ENCODE measurements at regions not wholly inside any gene's neighbourhood (a gene's known extent, or its start where the extent isn't known, plus 50 kb on each side); places are given as distances from the start of the nearest gene placed in this dataset.

DNA sequence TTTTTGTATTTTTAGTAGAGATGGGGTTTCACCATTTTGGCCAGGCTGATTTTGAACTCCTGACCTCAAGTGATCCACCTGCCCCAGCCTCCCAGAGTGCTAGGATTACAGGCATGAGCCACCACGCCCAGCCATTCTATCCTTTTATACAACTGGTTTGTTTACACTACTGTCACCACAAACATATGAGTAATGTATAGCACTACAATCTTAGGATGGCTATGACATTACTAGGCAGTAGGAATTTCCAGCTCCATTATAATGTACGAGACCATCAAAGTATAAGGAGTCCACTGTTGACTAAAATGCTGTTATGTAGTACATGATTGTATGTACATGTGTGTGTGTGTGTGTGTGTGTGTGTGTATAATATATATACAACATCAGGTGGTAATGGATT, 1126.1 kb upstream of the LRRN3 start:
- intact Hi-C loops (cut with DNase I) = no loop called here
- WGBS, 2 donors = 59 to 79% methylated on average over 2 of the region's 2 CpGs
- Histone ChIP-seq H3K36me3 (replicated peaks in 1 of 2; ENCODE audit: insufficient read depth in 1 of 2, low read depth in 2 of 2) (no peaks in the 10 kb centered on the region), H3K9me3 (no peaks in the 10 kb centered on the region), H3K27me3 (no peaks in the 10 kb centered on the region), H3K4me1 (no peaks in the 10 kb centered on the region), H3K4me3 (no peak overlapping the region), H3K27ac (no peak overlapping the region)
- TF ChIP-seq, protein P1, sequence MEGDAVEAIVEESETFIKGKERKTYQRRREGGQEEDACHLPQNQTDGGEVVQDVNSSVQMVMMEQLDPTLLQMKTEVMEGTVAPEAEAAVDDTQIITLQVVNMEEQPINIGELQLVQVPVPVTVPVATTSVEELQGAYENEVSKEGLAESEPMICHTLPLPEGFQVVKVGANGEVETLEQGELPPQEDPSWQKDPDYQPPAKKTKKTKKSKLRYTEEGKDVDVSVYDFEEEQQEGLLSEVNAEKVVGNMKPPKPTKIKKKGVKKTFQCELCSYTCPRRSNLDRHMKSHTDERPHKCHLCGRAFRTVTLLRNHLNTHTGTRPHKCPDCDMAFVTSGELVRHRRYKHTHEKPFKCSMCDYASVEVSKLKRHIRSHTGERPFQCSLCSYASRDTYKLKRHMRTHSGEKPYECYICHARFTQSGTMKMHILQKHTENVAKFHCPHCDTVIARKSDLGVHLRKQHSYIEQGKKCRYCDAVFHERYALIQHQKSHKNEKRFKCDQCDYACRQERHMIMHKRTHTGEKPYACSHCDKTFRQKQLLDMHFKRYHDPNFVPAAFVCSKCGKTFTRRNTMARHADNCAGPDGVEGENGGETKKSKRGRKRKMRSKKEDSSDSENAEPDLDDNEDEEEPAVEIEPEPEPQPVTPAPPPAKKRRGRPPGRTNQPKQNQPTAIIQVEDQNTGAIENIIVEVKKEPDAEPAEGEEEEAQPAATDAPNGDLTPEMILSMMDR (IDR thresholded peaks at IDR 0.05) = no peak
- no peak for TF ChIP-seq POLR2A (IDR thresholded peaks at IDR 0.05)
- DNase-seq (no peak), ATAC-seq (no peak)

DNA sequence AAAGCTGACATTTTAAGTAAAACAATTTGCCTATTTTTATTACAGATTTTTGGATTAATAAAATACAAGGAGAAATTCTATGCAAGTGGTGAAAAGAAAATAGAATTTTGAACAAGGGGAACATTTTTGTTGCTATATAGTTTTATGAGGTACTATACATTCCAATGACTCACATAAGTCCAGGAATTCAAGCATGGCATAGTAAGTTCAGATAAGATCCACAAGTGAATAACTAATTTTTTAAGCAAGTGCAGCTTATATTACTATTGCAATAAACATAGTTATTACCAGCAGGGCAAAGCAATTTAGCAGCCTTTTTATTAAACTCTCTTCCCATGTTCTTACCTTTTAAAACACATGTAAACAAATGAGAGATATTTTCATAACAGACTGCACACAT, 1123.5 kb upstream of the LRRN3 start:
- no peaks in the 10 kb centered on the region for H3K27me3 ChIP-seq
- ATAC-seq (no peak), DNase-seq (no peak)

DNA sequence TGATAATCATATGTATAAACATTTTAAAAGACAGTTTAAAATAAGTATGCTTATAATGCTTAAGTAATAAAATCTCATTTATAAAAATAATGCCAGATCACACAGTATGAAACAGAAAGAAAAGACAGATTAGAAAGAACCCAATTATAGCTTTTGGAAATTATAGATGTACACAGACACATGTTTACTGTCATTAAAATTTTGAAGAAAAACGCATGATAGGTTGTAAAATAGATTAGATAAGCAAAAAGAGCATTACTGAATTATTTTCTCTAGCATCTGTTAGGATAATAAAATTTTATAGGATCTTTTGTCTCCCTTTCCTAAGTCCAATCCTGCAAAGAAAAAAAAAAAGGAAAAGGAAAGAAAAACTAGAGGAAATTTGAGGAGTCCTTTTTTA, 1107.3 kb upstream of the LRRN3 start:
- H3K4me3 ChIP-seq = no peak overlapping the region
- intact Hi-C loops (cut with DNase I) = no loop called here
- H3K27ac ChIP-seq = no peak overlapping the region
- H3K27me3 ChIP-seq = no peaks in the 10 kb centered on the region
- no peaks in the 10 kb centered on the region for H3K9me3 ChIP-seq
- H3K4me1 ChIP-seq = no peaks in the 10 kb centered on the region
- 27 to 43% methylated on average over 1 of the region's 1 CpG for WGBS, 2 donors
- DNase-seq (no peak), ATAC-seq (no peak)
- TF ChIP-seq, protein P1 (IDR thresholded peaks at IDR 0.05) = no peak
- TF ChIP-seq POLR2A (IDR thresholded peaks at IDR 0.05) = no peak
- H3K36me3 ChIP-seq (replicated peaks in 1 of 2; ENCODE audit: insufficient read depth in 1 of 2, low read depth in 2 of 2) = no peaks in the 10 kb centered on the region

More for the DNA sequence above, 1123.5 kb upstream of the LRRN3 start:
- Histone ChIP-seq H3K4me1 (no peaks in the 10 kb centered on the region), H3K4me3 (no peak overlapping the region), H3K9me3 (no peaks in the 10 kb centered on the region), H3K36me3 (replicated peaks in 1 of 2; ENCODE audit: insufficient read depth in 1 of 2, low read depth in 2 of 2) (no peaks in the 10 kb centered on the region), H3K27ac (no peak overlapping the region)
- intact Hi-C loops (cut with DNase I) = no loop called here
- TF ChIP-seq, protein P1 (IDR thresholded peaks at IDR 0.05) = no peak
- no peak for TF ChIP-seq POLR2A (IDR thresholded peaks at IDR 0.05)

DNA sequence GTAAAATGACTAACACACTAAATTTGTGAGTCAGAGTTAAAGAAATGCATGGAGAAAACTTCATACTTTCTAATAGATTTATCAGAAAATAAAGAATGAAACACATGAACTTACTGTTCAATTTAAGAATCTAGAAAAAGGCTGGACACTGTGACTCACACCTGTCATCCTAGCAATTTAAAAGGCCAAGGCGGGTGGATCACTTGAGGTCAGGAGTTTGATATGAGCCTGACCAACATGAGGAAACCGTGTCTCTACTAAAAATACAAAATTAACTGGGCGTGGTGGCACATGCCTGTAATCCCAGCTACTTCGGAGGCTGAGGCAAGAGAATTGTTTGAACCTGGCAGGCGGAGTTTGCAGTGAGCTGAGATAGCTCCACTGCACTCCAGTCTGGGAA, 1106.2 kb upstream of the LRRN3 start:
- Histone ChIP-seq H3K9me3 (no peaks in the 10 kb centered on the region), H3K27ac (no peak overlapping the region), H3K4me3 (no peak overlapping the region), H3K36me3 (replicated peaks in 1 of 2; ENCODE audit: insufficient read depth in 1 of 2, low read depth in 2 of 2) (no peaks in the 10 kb centered on the region), H3K4me1 (no peaks in the 10 kb centered on the region), H3K27me3 (no peaks in the 10 kb centered on the region)
- DNase-seq (no peak), ATAC-seq (no peak)
- TF ChIP-seq POLR2A (IDR thresholded peaks at IDR 0.05) = no peak
- TF ChIP-seq, protein P1 (IDR thresholded peaks at IDR 0.05) = no peak
- intact Hi-C loops (cut with DNase I) = no loop called here
- 66 to 79% methylated on average over 5 of the region's 5 CpGs for WGBS, 2 donors

DNA sequence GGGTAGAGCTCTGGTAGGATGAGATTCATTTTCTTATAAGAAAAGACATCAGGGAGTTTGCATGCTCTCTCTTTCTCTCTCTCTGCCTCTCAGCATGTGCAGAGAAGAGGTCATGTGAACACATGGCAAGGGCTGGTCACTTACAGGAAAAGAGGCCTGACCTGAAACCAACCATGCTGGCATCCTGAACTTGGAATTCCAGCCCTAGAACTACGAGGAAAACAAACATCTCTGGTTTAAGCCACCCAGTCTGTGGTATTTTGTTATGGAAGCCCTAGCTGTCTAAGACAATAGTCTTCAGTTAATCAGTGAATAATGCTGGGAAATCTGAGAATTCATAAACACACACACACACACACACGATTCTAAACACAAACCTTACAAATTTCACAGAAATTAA, 1104.2 kb upstream of the LRRN3 start:
- H3K4me1 ChIP-seq = no peaks in the 10 kb centered on the region
- no peak for ATAC-seq
- intact Hi-C loops (cut with DNase I) = no loop called here

More for the DNA sequence above, 1104.2 kb upstream of the LRRN3 start:
- Histone ChIP-seq H3K27me3 (no peaks in the 10 kb centered on the region), H3K9me3 (no peaks in the 10 kb centered on the region), H3K36me3 (replicated peaks in 1 of 2; ENCODE audit: insufficient read depth in 1 of 2, low read depth in 2 of 2) (no peaks in the 10 kb centered on the region), H3K4me3 (no peak overlapping the region), H3K27ac (no peak overlapping the region)
- TF ChIP-seq, protein P1 (IDR thresholded peaks at IDR 0.05) = no peak
- TF ChIP-seq POLR2A (IDR thresholded peaks at IDR 0.05) = no peak
- 38 to 61% methylated on average over 2 of the region's 2 CpGs for WGBS, 2 donors
- no peak for DNase-seq

Data from body of pancreas (tissue), 4 donors.